B cell (primary cell): ENCODE measurements at regions not wholly inside any gene's neighbourhood (a gene's known extent, or its start where the extent isn't known, plus 50 kb on each side); places are given as distances from the start of the nearest gene placed in this dataset. TPM values are rescaled to one million over a fixed set of nuclear protein-coding genes. Genes with fewer than 3 reads are reported as not detected.

Experiments
- small RNA-seq: library from RNA; depleted of rRNA; stranded (forward); fragments of <200 nt; gene quantifications from one replicate; pipeline ENCODE3, GENCODE V24; 2012; ENCODE audit warnings: low replicate concordance, low read depth; ENCODE audit not compliant: insufficient read length

Small RNA genes in the stretch of these regions (small RNA-seq; reads per million reads assigned to genes)
- gene AC092447.9: not detected
- not detected for gene RNU6-1052P
- gene RNU6-1335P: not detected
- not detected for gene SEPT14P24
